ENCODE measurements at regions not wholly inside any gene's neighbourhood (a gene's known extent, or its start where the extent isn't known, plus 50 kb on each side); places are given as distances from the start of the nearest gene placed in this dataset.

GRCh38 chr10:85105614-85106255 is 777.3 kb downstream of the CCSER2 start:
- 60 to 65% methylated on average over 3 to 4 of the region's 4 CpGs for WGBS, 2 donors (ENCODE audit: low coverage in 1 of 2)
- Histone ChIP-seq H3K27ac (no peak overlapping the region), H3K9me3 (no peaks in the 10 kb centered on the region), H3K4me1 (no peaks in the 10 kb centered on the region), H3K4me3 (no peak overlapping the region), H3K36me3 (no peaks in the 10 kb centered on the region), H3K27me3 (no peaks in the 10 kb centered on the region)
- in situ Hi-C loops (cut with MboI; ENCODE audit: low pct_ligation_motif_present in 1 of 4, low pct_unique_long_range_greater_than_20kb in 1 of 4, low sequenced_read_pairs in 3 of 4) = no loop called here
- intact Hi-C loops (cut with DNase I; ENCODE audit: low total_unique reads) = no loop called here
- TF ChIP-seq POLR2AphosphoS5 (IDR thresholded peaks at IDR 0.05) (no peak), CTCF (IDR thresholded peaks at IDR 0.05) (no peak), EP300 (IDR thresholded peaks at IDR 0.05; ENCODE audit: low read depth) (no peak), POLR2A (IDR thresholded peaks at IDR 0.05) (no peak)
- DNase-seq = no peak

GRCh38 chr10:85111271-85111670 is 782.9 kb downstream of the CCSER2 start:
- in situ Hi-C loops (cut with MboI; ENCODE audit: low pct_ligation_motif_present in 1 of 4, low pct_unique_long_range_greater_than_20kb in 1 of 4, low sequenced_read_pairs in 3 of 4) = no loop called here
- 60 to 64% methylated on average over 1 of the region's 1 CpG for WGBS, 2 donors (ENCODE audit: low coverage in 1 of 2)
- Histone ChIP-seq H3K4me1 (no peaks in the 10 kb centered on the region), H3K27me3 (no peaks in the 10 kb centered on the region), H3K9me3 (no peaks in the 10 kb centered on the region), H3K4me3 (no peak overlapping the region), H3K27ac (no peak overlapping the region), H3K36me3 (no peaks in the 10 kb centered on the region)
- TF ChIP-seq POLR2A (IDR thresholded peaks at IDR 0.05) (no peak), POLR2AphosphoS5 (IDR thresholded peaks at IDR 0.05) (no peak), EP300 (IDR thresholded peaks at IDR 0.05; ENCODE audit: low read depth) (no peak), CTCF (IDR thresholded peaks at IDR 0.05) (no peak)
- intact Hi-C loops (cut with DNase I; ENCODE audit: low total_unique reads) = no loop called here
- DNase-seq = no peak

GRCh38 chr10:85124603-85125051 is 796.2 kb downstream of the CCSER2 start:
- Histone ChIP-seq H3K36me3 (no peaks in the 10 kb centered on the region), H3K4me1 (no peaks in the 10 kb centered on the region), H3K9me3 (no peaks in the 10 kb centered on the region), H3K27ac (no peak overlapping the region), H3K4me3 (no peak overlapping the region), H3K27me3 (no peaks in the 10 kb centered on the region)
- TF ChIP-seq POLR2AphosphoS5 (IDR thresholded peaks at IDR 0.05) (no peak), EP300 (IDR thresholded peaks at IDR 0.05; ENCODE audit: low read depth) (no peak), POLR2A (IDR thresholded peaks at IDR 0.05) (no peak), CTCF (IDR thresholded peaks at IDR 0.05) (no peak)
- no peak for DNase-seq
- 40 to 71% methylated on average over 1 to 3 of the region's 3 CpGs for WGBS, 2 donors (ENCODE audit: low coverage in 1 of 2)
- in situ Hi-C loops (cut with MboI; ENCODE audit: low pct_ligation_motif_present in 1 of 4, low pct_unique_long_range_greater_than_20kb in 1 of 4, low sequenced_read_pairs in 3 of 4) (no loop called here), intact Hi-C loops (cut with DNase I; ENCODE audit: low total_unique reads) (no loop called here)

GRCh38 chr10:85137253-85137652 is 808.9 kb downstream of the CCSER2 start:
- in situ Hi-C loops (cut with MboI; ENCODE audit: low pct_ligation_motif_present in 1 of 4, low pct_unique_long_range_greater_than_20kb in 1 of 4, low sequenced_read_pairs in 3 of 4) (no loop called here), intact Hi-C loops (cut with DNase I; ENCODE audit: low total_unique reads) (no loop called here)
- H3K27ac ChIP-seq = no peak overlapping the region
- no peaks in the 10 kb centered on the region for H3K27me3 ChIP-seq
- H3K4me1 ChIP-seq = no peaks in the 10 kb centered on the region
- no peak for DNase-seq
- H3K9me3 ChIP-seq = no peaks in the 10 kb centered on the region
- no peak overlapping the region for H3K4me3 ChIP-seq
- no peaks in the 10 kb centered on the region for H3K36me3 ChIP-seq
- TF ChIP-seq EP300 (IDR thresholded peaks at IDR 0.05; ENCODE audit: low read depth) = no peak
- TF ChIP-seq CTCF (IDR thresholded peaks at IDR 0.05) = no peak
- TF ChIP-seq POLR2A (IDR thresholded peaks at IDR 0.05) = no peak
- TF ChIP-seq POLR2AphosphoS5 (IDR thresholded peaks at IDR 0.05) = no peak
- WGBS, 2 donors (ENCODE audit: low coverage in 1 of 2) = 41 to 44% methylated on average over 4 to 5 of the region's 5 CpGs

Data from transverse colon (tissue), 4 donors.